Activated CD8-positive, alpha-beta T cell treated with anti-CD3 and anti-CD28 coated beads for 36 hours (primary cell): ENCODE measurements at regions not wholly inside any gene's neighbourhood (a gene's known extent, or its start where the extent isn't known, plus 50 kb on each side); places are given as distances from the start of the nearest gene placed in this dataset.

Experiments used
- ATAC-seq: fragments of 200-7000 bp; cut with Tn5 transposase; one replicate; pipeline ENCODE4 v1.10.0; 2021; ENCODE audit warnings: mild to moderate bottlenecking, moderate library complexity
- CTCF ChIA-PET: fragments of 350-600 bp; sonication (Branson Sonifier 250); formaldehyde crosslinking; loops from one replicate; lab custom pipeline; 2021; ENCODE audit warnings: antibody characterized with exemption; lab: Charles Lee
- POLR2A ChIA-PET: fragments of 350-600 bp; sonication (Branson Sonifier 250); formaldehyde crosslinking; loops from one replicate; lab custom pipeline; 2021; ENCODE audit warnings: antibody characterized with exemption; lab: Charles Lee
- DNase-seq: peaks from one replicate; pipeline ENCODE4 v3.0.0-alpha.2; 2020
- H3K27ac Mint-ChIP-seq: one replicate; pipeline ENCODE4 v1.8.0; 2021; ENCODE audit warnings: mild to moderate bottlenecking, mixed read lengths
- H3K27me3 Mint-ChIP-seq: one replicate; pipeline ENCODE4 v1.8.0; 2021; ENCODE audit warnings: mixed read lengths
- H3K36me3 Mint-ChIP-seq: one replicate; pipeline ENCODE4 v1.8.0; 2021; ENCODE audit warnings: low read depth, mixed read lengths
- H3K4me1 Mint-ChIP-seq: one replicate; pipeline ENCODE4 v1.8.0; 2021; ENCODE audit warnings: low read depth, mixed read lengths
- H3K4me3 Mint-ChIP-seq: one replicate; pipeline ENCODE4 v1.8.0; 2021; ENCODE audit warnings: mild to moderate bottlenecking, moderate library complexity, mixed read lengths
- H3K9me3 Mint-ChIP-seq: one replicate; pipeline ENCODE4 v1.8.0; 2021; ENCODE audit warnings: mixed read lengths
- CTCF ChIP-seq: fragments of 200-600 bp; IDR thresholded peaks from one replicate; pipeline ENCODE4 v1.8.0; 2022; ENCODE audit warnings: antibody characterized with exemption, mild to moderate bottlenecking
- intact Hi-C: fragments of 100-400 bp; cut with micrococcal nuclease; formaldehyde crosslinking; loops from one replicate; pipeline ENCODE4 v1.10.0; 2022

GRCh38 chr16:86137359-86137758 is 238.4 kb downstream of the IRF8 start:
- Mint-ChIP-seq H3K9me3 (no peaks in the 10 kb centered on the region), H3K27ac (no peak overlapping the region), H3K27me3 (peaks cover 5% of the 10 kb centered on the region), H3K4me1 (no peaks in the 10 kb centered on the region), H3K36me3 (no peaks in the 10 kb centered on the region), H3K4me3 (no peak overlapping the region)
- no peak for TF ChIP-seq CTCF
- no peak for DNase-seq
- ChIA-PET POLR2A (no interaction called here), CTCF (no interaction called here)
- intact Hi-C loops, result no loop called here
- no peak for ATAC-seq

GRCh38 chr16:86138121-86139085 is 239.4 kb downstream of the IRF8 start:
- POLR2A ChIA-PET, result no interaction called here
- H3K27ac Mint-ChIP-seq, result no peak overlapping the region
- H3K36me3 Mint-ChIP-seq, result no peaks in the 10 kb centered on the region
- TF ChIP-seq CTCF, result no peak
- H3K9me3 Mint-ChIP-seq, result no peaks in the 10 kb centered on the region
- H3K4me3 Mint-ChIP-seq, result no peak overlapping the region
- peaks cover 5% of the 10 kb centered on the region for H3K27me3 Mint-ChIP-seq
- H3K4me1 Mint-ChIP-seq, result no peaks in the 10 kb centered on the region
- DNase-seq, result no peak
- CTCF ChIA-PET, result interaction anchor here (1.7 kb wide), 1 partner anchor 94 kb away, joined by 4 read pairs; no protein-coding TSS in a partner anchor
- intact Hi-C loops, result no loop called here
- no peak for ATAC-seq

GRCh38 chr16:86142801-86143236 is 243.9 kb downstream of the IRF8 start:
- no peak for TF ChIP-seq CTCF
- ATAC-seq (no peak), DNase-seq (no peak)
- H3K36me3 Mint-ChIP-seq, result no peaks in the 10 kb centered on the region
- H3K27ac Mint-ChIP-seq, result no peak overlapping the region
- no peaks in the 10 kb centered on the region for H3K9me3 Mint-ChIP-seq
- intact Hi-C loops, result no loop called here
- no peaks in the 10 kb centered on the region for H3K4me1 Mint-ChIP-seq
- ChIA-PET POLR2A (no interaction called here), CTCF (no interaction called here)
- no peaks in the 10 kb centered on the region for H3K27me3 Mint-ChIP-seq
- H3K4me3 Mint-ChIP-seq, result no peak overlapping the region

GRCh38 chr16:86143666-86144065 is 244.7 kb downstream of the IRF8 start:
- Mint-ChIP-seq H3K27me3 (no peaks in the 10 kb centered on the region), H3K4me3 (no peak overlapping the region), H3K36me3 (no peaks in the 10 kb centered on the region), H3K4me1 (no peaks in the 10 kb centered on the region), H3K27ac (no peak overlapping the region), H3K9me3 (no peaks in the 10 kb centered on the region)
- no peak for DNase-seq
- intact Hi-C loops, result no loop called here
- no peak for TF ChIP-seq CTCF
- ATAC-seq, result no peak
- ChIA-PET POLR2A (no interaction called here), CTCF (no interaction called here)

- Mint-ChIP-seq H3K9me3 (no peaks in the 10 kb centered on the region), H3K27me3 (no peaks in the 10 kb centered on the region), H3K27ac (no peak overlapping the region), H3K4me1 (no peaks in the 10 kb centered on the region), H3K4me3 (no peak overlapping the region), H3K36me3 (no peaks in the 10 kb centered on the region)
- DNase-seq (no peak), ATAC-seq (peak; percentile 27)
- intact Hi-C loops, result no loop called here
- ChIA-PET POLR2A (no interaction called here), CTCF (interaction anchor here (1.1 kb wide), 1 partner anchor 13 kb away, joined by 3 read pairs; no protein-coding TSS in a partner anchor)
- no peak for TF ChIP-seq CTCF
Observed at GRCh38 chr16:86145669-86146068, 246.7 kb downstream of the IRF8 start.
